K562 (cell line): ENCODE measurements at regions not wholly inside any gene's neighbourhood (a gene's known extent, or its start where the extent isn't known, plus 50 kb on each side); places are given as distances from the start of the nearest gene placed in this dataset.

Source experiments
- ATAC-seq: fragments of 200-7000 bp; cut with Tn5 transposase; 3 replicates; pipeline ENCODE4 v1.9.1; 2020; ENCODE audit warnings: moderate library complexity
- BruUV-seq: library from RNA; stranded (reverse); fragments of 400-500 nt; replicated peaks from 2 replicates; lab custom pipeline; 2021; lab: Mats Ljungman, UMichigan
- CTCF ChIA-PET: fragments of 300-600 bp; formaldehyde crosslinking; extraction: SDS; loops from one replicate; lab custom pipeline; 2021; ENCODE audit warnings: low intra/inter-chr PET ratio; lab: Yijun Ruan, JAX
- POLR2A ChIA-PET: fragments of 300-600, 350-650 bp; sonication (Branson Sonifier 250); formaldehyde crosslinking; extraction: SDS; loops from one replicate; lab custom pipeline; 2021; ENCODE audit warnings: antibody characterized with exemption, inconsistent platforms; lab: Yijun Ruan, JAX
- DNase-seq, 4 experiments: peaks; one replicate each; pipeline versions ENCODE4 v3.0.0 to v3.0.0-alpha.2; 2011 to 2018; ENCODE audit warnings: low spot score in 3 of 4, mixed read lengths in 3 of 4; ENCODE audit errors: extremely low read depth in 1 of 4
- FAIRE-seq: peaks from 2 replicates; lab custom pipeline; 2011; peaks lifted over from hg19 to GRCh38; lab: Jason Lieb, UNC
- H2AFZ ChIP-seq: 2 replicates; pipeline ENCODE4 v1.6.0; 2011; ENCODE audit warnings: low read depth, low read length, control low read depth, inconsistent platforms
- H3K27ac ChIP-seq: fragments of 200-600 bp; 3 replicates; pipeline ENCODE4 v1.8.0; 2011; ENCODE audit warnings: low read depth, mild to moderate bottlenecking, control low read depth, inconsistent platforms, low read length, moderate library complexity, mixed read lengths; ENCODE audit errors: extremely low read depth
- H3K27me3 ChIP-seq, 2 experiments: fragments of 300-600 bp in 1 of 2; 2 replicates in 1 of 2; 3 replicates in 1 of 2; pipeline versions ENCODE4 v1.6.0 to v1.8.0; 2011; ENCODE audit warnings: inconsistent platforms in 2 of 2, low read length in 2 of 2, mild to moderate bottlenecking in 1 of 2, mixed read lengths in 1 of 2, moderate library complexity in 1 of 2; ENCODE audit not compliant: control insufficient read depth in 2 of 2, insufficient read depth in 2 of 2
- H3K36me3 ChIP-seq: fragments of 300-600 bp; 3 replicates; pipeline ENCODE4 v1.8.0; 2011; ENCODE audit warnings: mild to moderate bottlenecking, low read length, inconsistent platforms; ENCODE audit not compliant: control insufficient read depth, insufficient read depth
- H3K4me1 ChIP-seq, 2 experiments: fragments of 200-600 bp in 1 of 2; replicated peaks in 1 of 2; 2 replicates in 1 of 2; 3 replicates in 1 of 2; pipeline versions ENCODE4 v1.5.1 to v1.8.0; 2011; ENCODE audit warnings: inconsistent platforms in 2 of 2, low read length in 2 of 2, mild to moderate bottlenecking in 1 of 2, mixed read lengths in 1 of 2, moderate library complexity in 1 of 2; ENCODE audit not compliant: control insufficient read depth in 2 of 2, insufficient read depth in 2 of 2
- H3K4me2 ChIP-seq: 2 replicates; pipeline ENCODE4 v1.6.1; 2011; ENCODE audit warnings: low read length, control low read depth, inconsistent platforms, mixed read lengths; ENCODE audit not compliant: insufficient read depth
- H3K4me3 ChIP-seq: fragments of 200-600 bp; sonication (generic), shearing (Covaris generic); 2 replicates; pipeline ENCODE4 v1.5.1; 2016; ENCODE audit warnings: control low read depth, inconsistent platforms
- H3K79me2 ChIP-seq: fragments of 200-600 bp; 3 replicates; pipeline ENCODE4 v1.8.0; 2011; ENCODE audit warnings: low read length, inconsistent platforms; ENCODE audit not compliant: control insufficient read depth, insufficient read depth
- H3K9ac ChIP-seq, 2 experiments: 2 replicates each; pipeline versions ENCODE4 v1.6.0 to v1.6.1; 2011; ENCODE audit warnings: low read depth in 2 of 2, low read length in 2 of 2, control low read depth in 1 of 2, inconsistent platforms in 1 of 2, mild to moderate bottlenecking in 1 of 2, mixed read lengths in 1 of 2; ENCODE audit not compliant: insufficient read depth in 1 of 2
- H3K9me1 ChIP-seq: one replicate; pipeline ENCODE4 v1.6.0; 2011; ENCODE audit warnings: inconsistent platforms, mild to moderate bottlenecking, low read length, moderate library complexity; ENCODE audit not compliant: control insufficient read depth, insufficient read depth
- H3K9me3 ChIP-seq: replicated peaks from 2 replicates; pipeline ENCODE4 v1.5.1; 2011; ENCODE audit warnings: low read depth, low read length, inconsistent platforms; ENCODE audit not compliant: control insufficient read depth, insufficient read depth
- H4K20me1 ChIP-seq: replicated peaks from 2 replicates; pipeline ENCODE4 v1.6.1; 2011; ENCODE audit warnings: low read length, inconsistent platforms, mixed read lengths; ENCODE audit not compliant: control insufficient read depth, insufficient read depth
- ARNT ChIP-seq, 2 experiments: fragments of 450-650 bp; IDR thresholded peaks; 2 replicates each; pipeline ENCODE4 v1.6.1; 2016; ENCODE audit warnings: mild to moderate bottlenecking in 1 of 2
- CAMTA2 ChIP-seq: fragments of 250-450 bp; sonication (Bioruptor Pico); conservative IDR thresholded peaks from 2 replicates; pipeline ENCODE4 v1.5.1; 2022
- CREBBP ChIP-seq: IDR thresholded peaks from one replicate; pipeline ENCODE4 v1.6.1; 2012; ENCODE audit warnings: low read depth, mild to moderate bottlenecking, control low read depth, inconsistent platforms, low read length
- HDAC3 ChIP-seq: fragments of 450-650 bp; IDR thresholded peaks from 2 replicates; pipeline ENCODE4 v1.6.1; 2018; ENCODE audit warnings: borderline replicate concordance, mild to moderate bottlenecking, moderate library complexity; ENCODE audit not compliant: partially characterized antibody
- HNRNPK ChIP-seq: fragments of 200-400 bp; formaldehyde crosslinking; IDR thresholded peaks from one replicate; pipeline ENCODE4 v1.6.1; 2018; ENCODE audit warnings: mild to moderate bottlenecking, low read depth, low read length; ENCODE audit not compliant: poor library complexity, severe bottlenecking
- MXI1 ChIP-seq: IDR thresholded peaks from 2 replicates; pipeline ENCODE4 v1.6.1; 2011; ENCODE audit warnings: low read depth, mild to moderate bottlenecking, improper control_type of control experiment, low read length
- NFE2L1 ChIP-seq: fragments of 450-650 bp; IDR thresholded peaks from 2 replicates; pipeline ENCODE4 v1.6.1; 2016; ENCODE audit warnings: missing genetic modification characterization, low read depth, mild to moderate bottlenecking, missing compliant biosample characterization, moderate library complexity, borderline replicate concordance
- RB1 ChIP-seq: fragments of 450-650 bp; IDR thresholded peaks from 2 replicates; pipeline ENCODE4 v1.6.1; 2017; ENCODE audit warnings: low read depth, mild to moderate bottlenecking
- SETDB1 ChIP-seq: IDR thresholded peaks from one replicate; pipeline ENCODE4 v1.6.1; 2012; ENCODE audit warnings: low read length, control low read depth, inconsistent platforms
- SIN3A ChIP-seq, 2 experiments: fragments of 150-350 bp in 1 of 2; IDR thresholded peaks; 2 replicates each; pipeline ENCODE4 v1.6.1; 2011 to 2016; ENCODE audit warnings: borderline replicate concordance in 2 of 2, low read depth in 2 of 2, low read length in 2 of 2, mild to moderate bottlenecking in 2 of 2, moderate library complexity in 2 of 2; ENCODE audit not compliant: control insufficient read depth in 1 of 2
- SRSF1 ChIP-seq: fragments of 200-400 bp; formaldehyde crosslinking; IDR thresholded peaks from 2 replicates; pipeline ENCODE4 v1.6.1; 2017; ENCODE audit warnings: mild to moderate bottlenecking, low read depth, low read length, moderate library complexity
- WGBS: fragments of 100-300 bp; shearing (Covaris generic); methylation state at CpG from one replicate; pipeline ENCODE4 v1.1.6; 2016; ENCODE audit warnings: low coverage, mixed read lengths; ENCODE audit not compliant: insufficient coverage; ENCODE audit errors: missing lambda C conversion rate; 5-methylcytosine and 5-hydroxymethylcytosine counted together
- in situ Hi-C: fragments of 300-500 bp; cut with MboI; formaldehyde crosslinking; loops from 4 replicates; pipeline ENCODE4 v1.15.0; 2018; ENCODE audit warnings: inconsistent platforms, mixed read lengths
- intact Hi-C: fragments of 100-400 bp; cut with micrococcal nuclease; formaldehyde crosslinking; loops from 2 replicates; pipeline ENCODE4 v1.14.2; 2022
- TF ChIP-seq, protein P1 (sequence below): fragments of 250-450 bp; sonication (Bioruptor Pico); IDR thresholded peaks from 2 replicates; pipeline ENCODE4 v1.9.0; 2021; ENCODE audit warnings: mild to moderate bottlenecking, inconsistent platforms
- TF ChIP-seq, protein P2 (sequence below): fragments of 250-450 bp; sonication (Bioruptor Pico); IDR thresholded peaks from 2 replicates; pipeline ENCODE4 v1.6.1; 2021; ENCODE audit warnings: mild to moderate bottlenecking

DNA sequence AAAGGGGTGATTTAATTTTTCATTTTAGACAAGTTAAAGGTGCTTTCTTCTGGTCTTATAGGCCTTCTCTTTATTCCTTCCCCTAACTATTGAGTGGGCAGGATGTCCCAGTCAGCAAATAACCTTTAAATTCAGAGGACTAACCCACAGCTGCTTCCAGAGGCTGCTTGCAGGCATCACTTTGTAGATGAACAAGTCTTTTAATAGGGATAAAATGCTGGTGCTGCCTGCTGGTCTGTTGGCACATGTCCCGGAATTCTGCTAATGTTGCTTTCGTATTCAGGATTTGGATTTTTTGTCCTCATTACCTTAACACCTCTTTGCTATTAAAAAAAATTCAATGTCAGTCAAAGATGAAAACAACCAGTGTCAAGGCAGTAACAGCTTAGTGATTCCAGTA, 132.7 kb upstream of the KL start:
- H3K9me1 ChIP-seq = no peaks in the 10 kb centered on the region
- ATAC-seq (no peak), FAIRE-seq (no peak), DNase-seq (no peak)
- H4K20me1 ChIP-seq = no peaks in the 10 kb centered on the region
- H3K27ac ChIP-seq = no peak overlapping the region
- no TSS peak for BruUV-seq
- WGBS = 0% methylated on average over 2 of the region's 2 CpGs
- H3K27me3 ChIP-seq = no peaks in the 10 kb centered on the region
- POLR2A ChIA-PET = no interaction called here
- H3K79me2 ChIP-seq = no peaks in the 10 kb centered on the region
- no peaks in the 10 kb centered on the region for H3K4me1 ChIP-seq
- TF ChIP-seq SETDB1 = no peak
- TF ChIP-seq CREBBP = no peak
- TF ChIP-seq SIN3A (IDR thresholded peaks at IDR 0.05; ENCODE audit: borderline replicate concordance in 2 of 2, control insufficient read depth in 1 of 2, low read depth in 2 of 2, low read length in 2 of 2) = no peak
- TF ChIP-seq SRSF1 = no peak
- TF ChIP-seq, protein P1, sequence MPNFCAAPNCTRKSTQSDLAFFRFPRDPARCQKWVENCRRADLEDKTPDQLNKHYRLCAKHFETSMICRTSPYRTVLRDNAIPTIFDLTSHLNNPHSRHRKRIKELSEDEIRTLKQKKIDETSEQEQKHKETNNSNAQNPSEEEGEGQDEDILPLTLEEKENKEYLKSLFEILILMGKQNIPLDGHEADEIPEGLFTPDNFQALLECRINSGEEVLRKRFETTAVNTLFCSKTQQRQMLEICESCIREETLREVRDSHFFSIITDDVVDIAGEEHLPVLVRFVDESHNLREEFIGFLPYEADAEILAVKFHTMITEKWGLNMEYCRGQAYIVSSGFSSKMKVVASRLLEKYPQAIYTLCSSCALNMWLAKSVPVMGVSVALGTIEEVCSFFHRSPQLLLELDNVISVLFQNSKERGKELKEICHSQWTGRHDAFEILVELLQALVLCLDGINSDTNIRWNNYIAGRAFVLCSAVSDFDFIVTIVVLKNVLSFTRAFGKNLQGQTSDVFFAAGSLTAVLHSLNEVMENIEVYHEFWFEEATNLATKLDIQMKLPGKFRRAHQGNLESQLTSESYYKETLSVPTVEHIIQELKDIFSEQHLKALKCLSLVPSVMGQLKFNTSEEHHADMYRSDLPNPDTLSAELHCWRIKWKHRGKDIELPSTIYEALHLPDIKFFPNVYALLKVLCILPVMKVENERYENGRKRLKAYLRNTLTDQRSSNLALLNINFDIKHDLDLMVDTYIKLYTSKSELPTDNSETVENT (CRISPR knock-in tag) = no peak
- no peak for TF ChIP-seq MXI1
- no peak for TF ChIP-seq NFE2L1 (tag)
- no peak for TF ChIP-seq RB1
- TF ChIP-seq CAMTA2 (CRISPR knock-in tag) = no peak
- TF ChIP-seq HNRNPK = no peak
- TF ChIP-seq ARNT (IDR thresholded peaks at IDR 0.05) = no peak
- TF ChIP-seq, protein P2, sequence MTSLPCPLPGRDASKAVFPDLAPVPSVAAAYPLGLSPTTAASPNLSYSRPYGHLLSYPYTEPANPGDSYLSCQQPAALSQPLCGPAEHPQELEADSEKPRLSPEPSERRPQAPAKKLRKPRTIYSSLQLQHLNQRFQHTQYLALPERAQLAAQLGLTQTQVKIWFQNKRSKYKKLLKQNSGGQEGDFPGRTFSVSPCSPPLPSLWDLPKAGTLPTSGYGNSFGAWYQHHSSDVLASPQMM = no peak
- TF ChIP-seq HDAC3 = no peak
- no peak overlapping the region for H3K4me2 ChIP-seq
- CTCF ChIA-PET = no interaction called here
- no peak overlapping the region for H3K4me3 ChIP-seq
- no peak overlapping the region for H2AFZ ChIP-seq
- in situ Hi-C loops (no loop called here), intact Hi-C loops (loop anchor here (2.0 kb wide), 1 partner anchor 53 kb away; no protein-coding TSS in a partner anchor)
- H3K9me3 ChIP-seq = no peaks in the 10 kb centered on the region
- no peak overlapping the region for H3K9ac ChIP-seq
- H3K36me3 ChIP-seq = no peaks in the 10 kb centered on the region
